HepG2 (cell line): ENCODE measurements at regions not wholly inside any gene's neighbourhood (a gene's known extent, or its start where the extent isn't known, plus 50 kb on each side); places are given as distances from the start of the nearest gene placed in this dataset.
A peak's percentile ranks its signal among the peaks of the same experiment; 100 is the strongest.

Source experiments
- ARID2 ChIP-seq: sonication (generic); formaldehyde crosslinking; IDR thresholded peaks from 2 replicates; pipeline ENCODE4 v1.8.1; 2022; ENCODE audit warnings: mild to moderate bottlenecking, missing genetic modification reagents, borderline replicate concordance
- ATF4 ChIP-seq, 2 experiments: fragments of 450-650 bp in 1 of 2; sonication (generic) in 1 of 2; formaldehyde crosslinking; IDR thresholded peaks; 2 replicates each; pipeline versions ENCODE4 v1.5.0 to v1.8.0; 2020 to 2022; ENCODE audit warnings: mild to moderate bottlenecking in 1 of 2, missing genetic modification reagents in 1 of 2
- CEBPG ChIP-seq: IDR thresholded peaks from 2 replicates; pipeline ENCODE4 v1.6.1; 2016
- HCFC1 ChIP-seq: fragments of 150-350 bp; IDR thresholded peaks from 2 replicates; pipeline ENCODE4 v1.6.1; 2014; ENCODE audit warnings: low read depth, low read length
- IRF1 ChIP-seq: sonication (generic); formaldehyde crosslinking; IDR thresholded peaks from 2 replicates; pipeline ENCODE4 v1.4.0; 2020; ENCODE audit warnings: low read depth, mild to moderate bottlenecking, missing genetic modification reagents
- MNT ChIP-seq: fragments of 450-650 bp; IDR thresholded peaks from 2 replicates; pipeline ENCODE4 v1.6.1; 2016
- PHF21A ChIP-seq: sonication (generic); formaldehyde crosslinking; IDR thresholded peaks from 2 replicates; pipeline ENCODE4 v1.5.0; 2020; ENCODE audit warnings: mild to moderate bottlenecking, missing genetic modification reagents
- PRPF4 ChIP-seq: fragments of 200-400 bp; formaldehyde crosslinking; IDR thresholded peaks from 2 replicates; pipeline ENCODE4 v1.6.1; 2016; ENCODE audit warnings: low read length, low read depth; ENCODE audit not compliant: poor library complexity, severe bottlenecking
- RBAK ChIP-seq: sonication (generic); formaldehyde crosslinking; IDR thresholded peaks from 2 replicates; pipeline ENCODE4 v1.5.1; 2020; ENCODE audit warnings: mild to moderate bottlenecking, missing genetic modification reagents
- SRF ChIP-seq: IDR thresholded peaks from 2 replicates; pipeline ENCODE4 v1.6.1; 2011; ENCODE audit warnings: mild to moderate bottlenecking, low read depth, low read length, moderate library complexity
- U2AF1 ChIP-seq: fragments of 200-400 bp; formaldehyde crosslinking; optimal IDR thresholded peaks from 2 replicates; pipeline ENCODE3; 2017; ENCODE audit warnings: mild to moderate bottlenecking, low read depth, low read length
- ZBTB2 ChIP-seq: sonication (generic); formaldehyde crosslinking; IDR thresholded peaks from 2 replicates; pipeline ENCODE4 v1.8.0; 2022; ENCODE audit warnings: low read depth, missing genetic modification reagents
- ZEB1 ChIP-seq: IDR thresholded peaks from 2 replicates; pipeline ENCODE4 v1.6.1; 2012; ENCODE audit warnings: mild to moderate bottlenecking, low read depth, inconsistent platforms; ENCODE audit not compliant: insufficient replicate concordance
- ZNF333 ChIP-seq: sonication (generic); formaldehyde crosslinking; IDR thresholded peaks from 2 replicates; pipeline ENCODE4 v1.4.0; 2020; ENCODE audit warnings: mild to moderate bottlenecking, missing genetic modification reagents, borderline replicate concordance
- ZNF33A ChIP-seq: sonication (generic); formaldehyde crosslinking; IDR thresholded peaks from 2 replicates; pipeline ENCODE4 v1.5.1; 2020; ENCODE audit warnings: missing genetic modification reagents, mild to moderate bottlenecking, moderate library complexity, borderline replicate concordance
- ZNF558 ChIP-seq: sonication (generic); formaldehyde crosslinking; IDR thresholded peaks from 2 replicates; pipeline ENCODE4 v1.9.0; 2022; ENCODE audit warnings: mild to moderate bottlenecking, missing genetic modification reagents, borderline replicate concordance
- ZNF567 ChIP-seq: sonication (generic); formaldehyde crosslinking; IDR thresholded peaks from 2 replicates; pipeline ENCODE4 v1.8.1; 2023; ENCODE audit warnings: mild to moderate bottlenecking, missing genetic modification reagents, borderline replicate concordance
- ZNF710 ChIP-seq: sonication (generic); formaldehyde crosslinking; IDR thresholded peaks from 2 replicates; pipeline ENCODE4 v1.5.0; 2020; ENCODE audit warnings: mild to moderate bottlenecking, missing genetic modification reagents, borderline replicate concordance
- ZNF782 ChIP-seq: sonication (generic); formaldehyde crosslinking; IDR thresholded peaks from 2 replicates; pipeline ENCODE4 v1.4.0; 2020; ENCODE audit warnings: missing genetic modification reagents, mild to moderate bottlenecking, borderline replicate concordance
- ZNF788 ChIP-seq: sonication (generic); formaldehyde crosslinking; IDR thresholded peaks from 2 replicates; pipeline ENCODE4 v1.5.0; 2020; ENCODE audit warnings: mild to moderate bottlenecking, missing genetic modification reagents, borderline replicate concordance
- TF ChIP-seq, protein P1 (sequence below): IDR thresholded peaks from 2 replicates; pipeline ENCODE4 v1.6.1; 2016; ENCODE audit warnings: mild to moderate bottlenecking

DNA sequence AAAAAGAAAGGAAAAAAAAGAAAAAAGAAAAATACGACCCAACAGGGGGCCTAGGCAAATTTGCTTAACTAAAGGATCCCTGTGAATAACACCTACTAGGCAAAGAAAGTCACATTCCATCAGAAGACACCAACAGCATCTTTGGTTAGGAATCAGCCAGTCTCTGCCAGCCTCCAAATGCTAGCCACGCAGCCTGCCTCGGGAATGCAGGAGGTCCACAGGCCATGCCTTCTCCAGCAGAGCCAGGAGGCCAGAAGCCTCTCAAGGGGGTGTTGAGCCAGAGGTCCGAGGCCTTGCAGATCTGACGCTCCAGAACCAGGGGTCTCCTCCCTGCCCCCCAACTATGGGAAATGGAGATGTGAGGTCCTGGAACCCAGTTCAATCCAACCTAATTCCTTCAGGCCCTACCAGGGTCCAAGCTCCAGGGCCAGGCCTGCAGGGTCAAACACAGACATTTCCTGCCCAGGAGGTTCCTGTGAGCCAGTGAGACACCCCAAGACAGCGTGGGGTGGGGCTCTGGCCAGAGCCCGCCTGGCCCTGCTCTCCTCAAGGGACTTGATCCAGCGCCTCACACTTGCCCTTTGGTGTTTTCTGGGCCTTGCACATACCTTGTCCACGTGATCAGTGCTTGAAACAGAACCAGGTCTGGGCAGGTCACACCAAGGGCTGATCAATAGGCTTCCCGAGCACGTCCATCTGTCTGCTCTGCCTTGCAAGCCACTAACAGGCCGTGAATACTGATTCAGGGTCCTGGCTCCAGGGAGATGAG, 289.6 kb upstream of the ID2 start (continued):
- no peak for TF ChIP-seq ATF4 (CRISPR knock-in tag; IDR thresholded peaks at IDR 0.05)
- TF ChIP-seq ZEB1: no peak
- TF ChIP-seq ZNF333 (CRISPR knock-in tag): no peak
- TF ChIP-seq MNT: no peak
- no peak for TF ChIP-seq PHF21A (CRISPR knock-in tag)
- no peak for TF ChIP-seq RBAK (CRISPR knock-in tag)
- TF ChIP-seq PRPF4: no peak
- TF ChIP-seq ARID2 (CRISPR knock-in tag): no peak
- TF ChIP-seq SRF: no peak
- TF ChIP-seq CEBPG (CRISPR knock-in tag): no peak
- TF ChIP-seq ZNF567 (CRISPR knock-in tag): no peak
- TF ChIP-seq ZBTB2 (CRISPR knock-in tag): no peak
- no peak for TF ChIP-seq ZNF788 (CRISPR knock-in tag)
- no peak for TF ChIP-seq ZNF33A (CRISPR knock-in tag)
- TF ChIP-seq ZNF782 (CRISPR knock-in tag): peak; percentile 84; the same call in 1 of the 2 replicates
- no peak for TF ChIP-seq HCFC1
- no peak for TF ChIP-seq ZNF710 (CRISPR knock-in tag)
- no peak for TF ChIP-seq ZNF558 (CRISPR knock-in tag)
- TF ChIP-seq IRF1: no peak
- no peak for TF ChIP-seq U2AF1
- TF ChIP-seq, protein P1, sequence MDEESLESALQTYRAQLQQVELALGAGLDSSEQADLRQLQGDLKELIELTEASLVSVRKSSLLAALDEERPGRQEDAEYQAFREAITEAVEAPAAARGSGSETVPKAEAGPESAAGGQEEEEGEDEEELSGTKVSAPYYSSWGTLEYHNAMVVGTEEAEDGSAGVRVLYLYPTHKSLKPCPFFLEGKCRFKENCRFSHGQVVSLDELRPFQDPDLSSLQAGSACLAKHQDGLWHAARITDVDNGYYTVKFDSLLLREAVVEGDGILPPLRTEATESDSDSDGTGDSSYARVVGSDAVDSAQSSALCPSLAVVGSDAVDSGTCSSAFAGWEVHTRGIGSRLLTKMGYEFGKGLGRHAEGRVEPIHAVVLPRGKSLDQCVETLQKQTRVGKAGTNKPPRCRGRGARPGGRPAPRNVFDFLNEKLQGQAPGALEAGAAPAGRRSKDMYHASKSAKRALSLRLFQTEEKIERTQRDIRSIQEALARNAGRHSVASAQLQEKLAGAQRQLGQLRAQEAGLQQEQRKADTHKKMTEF (CRISPR knock-in tag): no peak
